ENCODE measurements at regions not wholly inside any gene's neighbourhood (a gene's known extent, or its start where the extent isn't known, plus 50 kb on each side); places are given as distances from the start of the nearest gene placed in this dataset.

- no peak for TF ChIP-seq CTCF (IDR thresholded peaks at IDR 0.05; ENCODE audit: unreplicated experiment in 3 of 3)
- no peaks in the 10 kb centered on the region for H3K36me3 Mint-ChIP-seq (ENCODE audit: low read depth)
- H3K27ac Mint-ChIP-seq: no peak overlapping the region
- no peaks in the 10 kb centered on the region for H3K9me3 Mint-ChIP-seq
- H3K4me3 Mint-ChIP-seq: no peak overlapping the region
- peaks cover 8% of the 10 kb centered on the region for H3K27me3 Mint-ChIP-seq (ENCODE audit: low read depth)
- no peaks in the 10 kb centered on the region for H3K4me1 Mint-ChIP-seq
Measured at GRCh38 chr10:118805146-118805545, 50.4 kb upstream of the CACUL1 start.

DNA sequence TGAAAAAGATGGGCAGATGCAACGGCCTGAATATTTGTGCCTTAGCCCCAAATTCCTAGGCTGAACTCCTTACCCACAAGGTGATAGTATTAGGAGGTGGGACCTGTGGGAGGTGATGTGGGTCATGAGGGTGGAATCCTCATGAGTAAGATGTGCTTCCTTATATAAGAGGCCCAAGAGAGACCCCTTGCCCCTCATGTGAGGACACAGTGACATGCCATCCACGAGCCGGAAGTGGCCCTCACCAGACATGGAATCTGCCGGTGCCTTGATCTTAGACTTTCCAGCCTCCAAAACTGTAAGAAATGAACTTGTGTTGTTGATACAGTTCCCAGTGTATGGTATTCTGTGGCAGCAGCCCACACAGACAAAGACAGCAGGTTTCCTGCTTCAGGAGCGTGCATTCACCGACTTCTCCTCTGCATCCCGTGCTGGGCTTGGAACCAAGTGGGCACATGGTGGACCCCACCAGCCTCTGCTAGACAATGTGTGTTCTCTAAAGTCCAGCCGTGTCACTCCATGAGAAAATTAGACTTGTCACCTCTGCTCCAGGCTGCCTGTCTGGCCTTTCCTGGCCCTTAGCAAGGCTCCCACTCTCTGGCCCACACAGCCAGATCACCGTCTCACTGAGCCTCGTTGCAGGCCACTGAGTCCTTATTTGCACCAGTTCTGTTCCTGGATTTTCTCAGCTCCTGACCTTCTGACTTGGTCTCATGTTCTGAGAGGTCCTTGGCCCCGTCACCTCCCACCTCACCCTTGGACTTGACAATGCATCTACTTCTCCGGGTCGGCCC is 52.9 kb upstream of the CACUL1 start:
- Mint-ChIP-seq H3K9me3 (no peaks in the 10 kb centered on the region), H3K36me3 (ENCODE audit: low read depth) (no peaks in the 10 kb centered on the region), H3K4me1 (no peaks in the 10 kb centered on the region), H3K27me3 (ENCODE audit: low read depth) (peaks cover 8% of the 10 kb centered on the region), H3K4me3 (no peak overlapping the region), H3K27ac (no peak overlapping the region)
- no peak for TF ChIP-seq CTCF (IDR thresholded peaks at IDR 0.05; ENCODE audit: unreplicated experiment in 3 of 3)

DNA sequence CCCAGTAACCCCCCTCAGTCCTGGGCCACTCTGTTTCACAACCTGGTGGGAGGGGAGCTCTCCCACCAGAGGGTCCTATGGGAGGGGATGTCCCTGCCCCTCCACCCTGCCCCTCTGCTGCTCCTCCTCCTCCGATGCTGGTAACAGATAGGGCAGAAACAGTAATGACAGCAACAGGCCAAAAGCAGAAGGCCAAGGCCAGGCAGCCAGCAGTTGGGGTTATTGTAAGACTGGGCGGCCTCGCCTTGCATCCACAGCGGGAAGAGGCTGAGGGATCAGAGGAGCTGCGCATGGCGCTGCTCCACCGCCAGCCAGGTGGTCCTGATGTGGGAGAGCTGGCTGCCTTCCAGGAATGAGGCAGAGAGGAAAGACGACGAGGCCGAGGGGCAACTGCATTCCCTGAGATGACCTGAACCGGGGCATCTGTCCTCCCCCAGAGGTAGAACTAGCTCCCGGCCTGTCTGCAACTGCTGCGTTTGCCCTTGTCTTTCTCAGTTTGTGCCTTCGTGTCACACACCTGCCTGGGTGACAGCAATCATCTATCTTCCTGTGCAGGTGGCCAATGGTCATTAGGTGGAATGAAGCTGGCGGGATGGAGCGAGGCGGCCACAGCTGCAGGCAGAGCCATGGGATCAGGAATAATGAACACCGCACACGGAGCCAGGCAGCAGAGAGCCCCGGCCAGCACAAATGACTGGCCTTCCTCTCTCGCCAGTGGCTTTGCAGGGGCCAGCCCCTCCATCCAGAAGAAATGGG is 54.0 kb upstream of the CACUL1 start:
- Mint-ChIP-seq H3K9me3 (no peaks in the 10 kb centered on the region), H3K27me3 (ENCODE audit: low read depth) (peaks cover 8% of the 10 kb centered on the region), H3K27ac (no peak overlapping the region), H3K36me3 (ENCODE audit: low read depth) (no peaks in the 10 kb centered on the region), H3K4me3 (no peak overlapping the region), H3K4me1 (no peaks in the 10 kb centered on the region)
- TF ChIP-seq CTCF (IDR thresholded peaks at IDR 0.05; ENCODE audit: unreplicated experiment in 3 of 3): no peak

GRCh38 chr10:118809357-118810220 is 54.8 kb upstream of the CACUL1 start:
- Mint-ChIP-seq H3K27ac (no peak overlapping the region), H3K27me3 (ENCODE audit: low read depth) (peaks cover 8% of the 10 kb centered on the region), H3K4me1 (no peaks in the 10 kb centered on the region)

More at GRCh38 chr10:118809357-118810220, 54.8 kb upstream of the CACUL1 start:
- no peak for TF ChIP-seq CTCF (IDR thresholded peaks at IDR 0.05; ENCODE audit: unreplicated experiment in 3 of 3)
- Mint-ChIP-seq H3K4me3 (no peak overlapping the region), H3K9me3 (no peaks in the 10 kb centered on the region), H3K36me3 (ENCODE audit: low read depth) (no peaks in the 10 kb centered on the region)
